HepG2 (cell line): ENCODE measurements at regions not wholly inside any gene's neighbourhood (a gene's known extent, or its start where the extent isn't known, plus 50 kb on each side); places are given as distances from the start of the nearest gene placed in this dataset.
A peak's percentile ranks its signal among the peaks of the same experiment; 100 is the strongest.

Experiments used
- ATAC-seq: fragments of 200-7000 bp; cut with Tn5 transposase; 3 replicates; pipeline ENCODE4 v1.9.1; 2020; ENCODE audit warnings: mild to moderate bottlenecking, moderate library complexity
- BruUV-seq: library from RNA; stranded (reverse); fragments of 400-500 nt; replicated peaks from 2 replicates; lab custom pipeline; 2021; lab: Mats Ljungman, UMichigan
- CTCF ChIA-PET: fragments of 300-600 bp; formaldehyde crosslinking; extraction: SDS; loops from one replicate; lab custom pipeline; 2021; ENCODE audit warnings: low total read pairs, inconsistent platforms, low intra/inter-chr PET ratio; lab: Yijun Ruan, JAX
- POLR2A ChIA-PET: fragments of 350-600 bp; sonication (Branson Sonifier 250); formaldehyde crosslinking; loops from one replicate; lab custom pipeline; 2020; ENCODE audit warnings: antibody characterized with exemption, inconsistent platforms; lab: Yijun Ruan, JAX
- DNase-seq: peaks from one replicate; pipeline ENCODE4 v3.0.0-alpha.2; 2015; ENCODE audit warnings: low spot score
- FAIRE-seq: peaks from 3 replicates; lab custom pipeline; 2011; peaks lifted over from hg19 to GRCh38; lab: Jason Lieb, UNC
- H2AFZ ChIP-seq: one replicate; pipeline ENCODE4 v1.6.1; 2011; ENCODE audit warnings: low read length, inconsistent platforms
- H3K27ac ChIP-seq: fragments of 300-600 bp; 3 replicates; pipeline ENCODE4 v1.8.0; 2011; ENCODE audit warnings: mixed run types, mild to moderate bottlenecking, mixed read lengths, low read length, inconsistent platforms; ENCODE audit not compliant: insufficient read depth; ENCODE audit errors: extremely low read length
- H3K27me3 ChIP-seq, 2 experiments: fragments of 200-600 bp in 1 of 2; 2 replicates in 1 of 2; 3 replicates in 1 of 2; pipeline versions ENCODE4 v1.6.0 to v1.8.0; 2011; ENCODE audit warnings: low read length in 2 of 2, mild to moderate bottlenecking in 2 of 2, moderate library complexity in 2 of 2, inconsistent platforms in 1 of 2; ENCODE audit not compliant: insufficient read depth in 2 of 2, control insufficient read depth in 1 of 2
- H3K36me3 ChIP-seq, 2 experiments: fragments of 200-600 bp in 1 of 2; replicated peaks in 1 of 2; 2 replicates in 1 of 2; 3 replicates in 1 of 2; pipeline versions ENCODE4 v1.5.1 to v1.8.0; 2011; ENCODE audit warnings: low read length in 2 of 2, inconsistent platforms in 1 of 2; ENCODE audit not compliant: insufficient read depth in 2 of 2, control insufficient read depth in 1 of 2
- H3K4me1 ChIP-seq: 2 replicates; pipeline ENCODE4 v1.5.1; 2012; ENCODE audit warnings: low read length, inconsistent platforms; ENCODE audit not compliant: insufficient read depth
- H3K4me2 ChIP-seq: 2 replicates; pipeline ENCODE4 v1.6.0; 2011; ENCODE audit warnings: low read depth, low read length, inconsistent platforms
- H3K4me3 ChIP-seq, 3 experiments: fragments of 200-600 bp in 1 of 3; sonication (generic), shearing (Covaris generic) in 1 of 3; replicated peaks in 1 of 3; 2 replicates each; pipeline ENCODE4 v1.5.1; 2011 to 2016; ENCODE audit warnings: low read length in 3 of 3, inconsistent platforms in 2 of 3, low read depth in 2 of 3, mild to moderate bottlenecking in 2 of 3, control low read depth in 1 of 3, mixed read lengths in 1 of 3; ENCODE audit not compliant: insufficient read depth in 1 of 3
- H3K79me2 ChIP-seq: one replicate; pipeline ENCODE4 v1.6.1; 2011; ENCODE audit warnings: low read length, inconsistent platforms; ENCODE audit not compliant: insufficient read depth
- H3K9ac ChIP-seq: 2 replicates; pipeline ENCODE4 v1.6.0; 2011; ENCODE audit warnings: mild to moderate bottlenecking, low read depth, low read length, inconsistent platforms; ENCODE audit not compliant: insufficient read depth
- H3K9me3 ChIP-seq: 2 replicates; pipeline ENCODE4 v1.5.1; 2012; ENCODE audit warnings: mild to moderate bottlenecking, low read length
- H4K20me1 ChIP-seq: 2 replicates; pipeline ENCODE4 v1.6.0; 2011; ENCODE audit warnings: inconsistent platforms, mild to moderate bottlenecking, low read length, moderate library complexity; ENCODE audit not compliant: insufficient read depth
- CTCF ChIP-seq: sonication (generic); formaldehyde crosslinking; IDR thresholded peaks from 2 replicates; pipeline ENCODE4 v1.5.0; 2020; ENCODE audit warnings: mild to moderate bottlenecking, missing genetic modification reagents, moderate library complexity
- ELF3 ChIP-seq: IDR thresholded peaks from 2 replicates; pipeline ENCODE4 v1.6.1; 2016; ENCODE audit warnings: missing genetic modification reagents, missing compliant biosample characterization
- FIP1L1 ChIP-seq: fragments of 200-400 bp; formaldehyde crosslinking; IDR thresholded peaks from 2 replicates; pipeline ENCODE4 v1.6.1; 2018; ENCODE audit warnings: low read depth, mild to moderate bottlenecking, low read length, moderate library complexity, borderline replicate concordance; ENCODE audit not compliant: insufficient read depth
- NR3C1 ChIP-seq: sonication (generic); formaldehyde crosslinking; IDR thresholded peaks from 2 replicates; pipeline ENCODE4 v1.4.0; 2020; ENCODE audit warnings: missing genetic modification reagents
- PCBP1 ChIP-seq: fragments of 200-400 bp; formaldehyde crosslinking; IDR thresholded peaks from 2 replicates; pipeline ENCODE4 v1.6.1; 2017; ENCODE audit warnings: mild to moderate bottlenecking, low read depth, low read length, borderline replicate concordance
- ZNF550 ChIP-seq: sonication (generic); formaldehyde crosslinking; IDR thresholded peaks from 2 replicates; pipeline ENCODE4 v1.4.0; 2020; ENCODE audit warnings: mild to moderate bottlenecking, missing genetic modification reagents, borderline replicate concordance
- ZNF576 ChIP-seq: sonication (generic); formaldehyde crosslinking; IDR thresholded peaks from 2 replicates; pipeline ENCODE4 v1.4.0; 2020; ENCODE audit warnings: mild to moderate bottlenecking, missing genetic modification reagents
- ZNF704 ChIP-seq: sonication (generic); formaldehyde crosslinking; IDR thresholded peaks from 2 replicates; pipeline ENCODE4 v1.8.1; 2023; ENCODE audit warnings: mild to moderate bottlenecking, inconsistent platforms, moderate library complexity, missing genetic modification reagents, borderline replicate concordance
- ZNF776 ChIP-seq: sonication (generic); formaldehyde crosslinking; IDR thresholded peaks from 2 replicates; pipeline ENCODE4 v1.4.0; 2020; ENCODE audit warnings: mild to moderate bottlenecking, missing genetic modification reagents
- ZNF784 ChIP-seq: sonication (generic); formaldehyde crosslinking; IDR thresholded peaks from 2 replicates; pipeline ENCODE4 v1.5.1; 2020; ENCODE audit warnings: missing genetic modification reagents, mild to moderate bottlenecking, borderline replicate concordance
- WGBS: methylation state at CpG from one replicate; pipeline ENCODE4 v1.1.6; 2017; ENCODE audit warnings: low lambda C conversion rate; 5-methylcytosine and 5-hydroxymethylcytosine counted together
- in situ Hi-C: cut with HindIII; loops from 2 replicates; pipeline ENCODE4 v1.10.0; 2017; ENCODE audit warnings: low pct_unique_long_range_greater_than_20kb; ENCODE audit not compliant: extremely low pct_ligation_motif_present
- intact Hi-C: fragments of 100-400 bp; cut with micrococcal nuclease; formaldehyde crosslinking; loops from one replicate; pipeline ENCODE4 v1.10.0; 2022; ENCODE audit not compliant: unreplicated experiment

- no TSS peak for BruUV-seq
Measured at GRCh38 chr7:104267701-104268368, 60.0 kb upstream of the ORC5 start.

GRCh38 chr7:104271948-104272347 lies 56.5 kb upstream of the LHFPL3 start:
- no peak overlapping the region for H2AFZ ChIP-seq
- peaks cover 5% of the 10 kb centered on the region; the same call in 1 of the 2 replicates for H3K4me1 ChIP-seq
- intact Hi-C loops: loop anchor here (5.0 kb wide), 1 partner anchor 575 kb away; no protein-coding TSS in a partner anchor
- no peaks in the 10 kb centered on the region for H4K20me1 ChIP-seq
- no peaks in the 10 kb centered on the region for H3K27me3 ChIP-seq
- whole genome bisulfite sequencing: 2% methylated on average over 2 of the region's 2 CpGs
- no peak overlapping the region for H3K4me2 ChIP-seq
- no peaks in the 10 kb centered on the region for H3K79me2 ChIP-seq
- FAIRE-seq (no peak), DNase-seq (peak; percentile 37), ATAC-seq (no peak)
- H3K9ac ChIP-seq: no peak overlapping the region
- ChIA-PET POLR2A (no interaction called here), CTCF (no interaction called here)
- in situ Hi-C loops: no loop called here
- H3K36me3 ChIP-seq: no peaks in the 10 kb centered on the region
- H3K4me3 ChIP-seq: no peak overlapping the region
- no peaks in the 10 kb centered on the region for H3K9me3 ChIP-seq
- no TSS peak for BruUV-seq
- no peak overlapping the region for H3K27ac ChIP-seq
- TF ChIP-seq ZNF704 (CRISPR knock-in tag) (no peak), ZNF550 (CRISPR knock-in tag) (no peak), ZNF784 (CRISPR knock-in tag) (no peak), ZNF776 (no peak), NR3C1 (CRISPR knock-in tag) (no peak), PCBP1 (no peak), ELF3 (CRISPR knock-in tag) (no peak), ZNF576 (CRISPR knock-in tag) (no peak)

More at GRCh38 chr7:104267701-104268368, 60.0 kb upstream of the ORC5 start:
- H3K79me2 ChIP-seq: no peaks in the 10 kb centered on the region
- WGBS: 2% methylated on average over 3 of the region's 3 CpGs
- DNase-seq: peak; percentile 4
- FAIRE-seq: no peak
- H3K36me3 ChIP-seq: no peaks in the 10 kb centered on the region
- peaks cover 5% of the 10 kb centered on the region; the same call in 1 of the 2 replicates for H3K4me1 ChIP-seq
- ChIA-PET CTCF (interaction anchor here (1.5 kb wide), 1 partner anchor 37 kb away, joined by 5 read pairs; no protein-coding TSS in a partner anchor), POLR2A (no interaction called here)
- no peaks in the 10 kb centered on the region for H4K20me1 ChIP-seq
- no peak overlapping the region for H2AFZ ChIP-seq
- TF ChIP-seq CTCF (CRISPR knock-in tag) (peak; percentile 48), FIP1L1 (no peak)
- H3K27ac ChIP-seq: no peak overlapping the region
- ATAC-seq: no peak
- intact Hi-C loops: loop anchor here (1.0 kb wide), 1 partner anchor 37 kb away; no protein-coding TSS in a partner anchor
- in situ Hi-C loops: no loop called here
- H3K4me3 ChIP-seq: no peak overlapping the region
- H3K9me3 ChIP-seq: peaks cover 6% of the 10 kb centered on the region
- no peak overlapping the region for H3K9ac ChIP-seq
- H3K4me2 ChIP-seq: no peak overlapping the region
- H3K27me3 ChIP-seq: no peaks in the 10 kb centered on the region
